ENCODE measurements at regions not wholly inside any gene's neighbourhood (a gene's known extent, or its start where the extent isn't known, plus 50 kb on each side); places are given as distances from the start of the nearest gene placed in this dataset.
A peak's percentile ranks its signal among the peaks of the same experiment; 100 is the strongest.

- no peak for TF ChIP-seq CTCF (IDR thresholded peaks at IDR 0.05; ENCODE audit: low read depth, low read length, missing control alignments)
- no peak overlapping the region for H3K4me3 ChIP-seq (ENCODE audit: low read depth, low read length)
- in situ Hi-C loops (cut with HindIII; ENCODE audit: low sequenced_read_pairs): no loop called here
- peak; percentile 53 for DNase-seq (ENCODE audit: low read depth)
Measured at GRCh38 chr3:166013073-166013679, 176.0 kb upstream of the BCHE start.

- no peak for TF ChIP-seq CTCF (IDR thresholded peaks at IDR 0.05; ENCODE audit: low read depth, low read length, missing control alignments)
- in situ Hi-C loops (cut with HindIII; ENCODE audit: low sequenced_read_pairs): no loop called here
- H3K4me3 ChIP-seq (ENCODE audit: low read depth, low read length): no peak overlapping the region
- no peak for DNase-seq (ENCODE audit: low read depth)
Measured at GRCh38 chr3:166011771-166012170, 174.5 kb upstream of the BCHE start.

- H3K4me3 ChIP-seq (ENCODE audit: low read depth, low read length): no peak overlapping the region
- DNase-seq (ENCODE audit: low read depth): no peak
- in situ Hi-C loops (cut with HindIII; ENCODE audit: low sequenced_read_pairs): no loop called here
- TF ChIP-seq CTCF (IDR thresholded peaks at IDR 0.05; ENCODE audit: low read depth, low read length, missing control alignments): no peak
Measured at GRCh38 chr3:166005126-166005525, 167.9 kb upstream of the BCHE start.

GRCh38 chr3:165994293-165994692 is 157.1 kb upstream of the BCHE start:
- no peak for TF ChIP-seq CTCF (IDR thresholded peaks at IDR 0.05; ENCODE audit: low read depth, low read length, missing control alignments)
- H3K4me3 ChIP-seq (ENCODE audit: low read depth, low read length): no peak overlapping the region
- DNase-seq (ENCODE audit: low read depth): no peak
- in situ Hi-C loops (cut with HindIII; ENCODE audit: low sequenced_read_pairs): no loop called here

GRCh38 chr3:165984589-165984988 is 147.4 kb upstream of the BCHE start:
- no peak for TF ChIP-seq CTCF (IDR thresholded peaks at IDR 0.05; ENCODE audit: low read depth, low read length, missing control alignments)
- in situ Hi-C loops (cut with HindIII; ENCODE audit: low sequenced_read_pairs): no loop called here

GRCh38 chr3:165983284-165983683 is 146.1 kb upstream of the BCHE start:
- in situ Hi-C loops (cut with HindIII; ENCODE audit: low sequenced_read_pairs): no loop called here
- DNase-seq (ENCODE audit: low read depth): peak; percentile 1
- no peak for TF ChIP-seq CTCF (IDR thresholded peaks at IDR 0.05; ENCODE audit: low read depth, low read length, missing control alignments)
- H3K4me3 ChIP-seq (ENCODE audit: low read depth, low read length): no peak overlapping the region

More at GRCh38 chr3:165984589-165984988, 147.4 kb upstream of the BCHE start:
- no peak overlapping the region for H3K4me3 ChIP-seq (ENCODE audit: low read depth, low read length)
- DNase-seq (ENCODE audit: low read depth): no peak
